Keratinocyte (primary cell): ENCODE measurements at regions not wholly inside any gene's neighbourhood (a gene's known extent, or its start where the extent isn't known, plus 50 kb on each side); places are given as distances from the start of the nearest gene placed in this dataset.

ENCODE experiments used
- DNase-seq: peaks from one replicate; pipeline ENCODE4 v3.0.0-alpha.2; 2011; ENCODE audit warnings: low read depth, missing footprints, low spot score
- FAIRE-seq: peaks from 2 replicates; lab custom pipeline; 2011; peaks lifted over from hg19 to GRCh38; lab: Jason Lieb, UNC
- H2AFZ ChIP-seq: 2 replicates; pipeline ENCODE4 v1.6.0; 2012; ENCODE audit warnings: low read length, control low read depth, inconsistent platforms; ENCODE audit not compliant: control insufficient read depth
- H3K27ac ChIP-seq: 2 replicates; pipeline ENCODE4 v1.5.1; 2011; ENCODE audit warnings: low read length; ENCODE audit not compliant: control insufficient read depth, insufficient read depth
- H3K27me3 ChIP-seq: 3 replicates; pipeline ENCODE4 v1.6.0; 2011; ENCODE audit warnings: low read length; ENCODE audit not compliant: control insufficient read depth, insufficient read depth; ENCODE audit errors: extremely low read depth
- H3K36me3 ChIP-seq, 2 experiments: 2 replicates in 1 of 2; 3 replicates in 1 of 2; pipeline ENCODE4 v1.5.1; 2011; ENCODE audit warnings: low read length in 2 of 2, mild to moderate bottlenecking in 1 of 2; ENCODE audit not compliant: control insufficient read depth in 2 of 2, insufficient read depth in 2 of 2; ENCODE audit errors: extremely low read depth in 1 of 2
- H3K4me1 ChIP-seq: 3 replicates; pipeline ENCODE4 v1.5.1; 2011; ENCODE audit warnings: low read length; ENCODE audit not compliant: control insufficient read depth, insufficient read depth; ENCODE audit errors: extremely low read depth
- H3K4me2 ChIP-seq: 3 replicates; pipeline ENCODE4 v1.6.0; 2011; ENCODE audit warnings: low read depth, low read length; ENCODE audit not compliant: control insufficient read depth, insufficient read depth; ENCODE audit errors: extremely low read depth
- H3K4me3 ChIP-seq, 3 experiments: fragments of 200-600 bp in 1 of 3; sonication (generic) in 1 of 3; 2 replicates in 2 of 3; 3 replicates in 1 of 3; pipeline ENCODE4 v1.5.1; 2011 to 2016; ENCODE audit warnings: low read length in 3 of 3, mild to moderate bottlenecking in 3 of 3, control low read depth in 2 of 3, inconsistent platforms in 1 of 3, low read depth in 1 of 3, mixed read lengths in 1 of 3, mixed run types in 1 of 3, moderate library complexity in 1 of 3; ENCODE audit not compliant: control insufficient read depth in 2 of 3, insufficient read depth in 2 of 3; ENCODE audit errors: extremely low read depth in 1 of 3
- H3K79me2 ChIP-seq: 2 replicates; pipeline ENCODE4 v1.6.0; 2012; ENCODE audit warnings: low read length; ENCODE audit not compliant: control insufficient read depth, insufficient read depth
- H3K9ac ChIP-seq: 3 replicates; pipeline ENCODE4 v1.6.0; 2011; ENCODE audit warnings: low read length; ENCODE audit not compliant: control insufficient read depth, insufficient read depth; ENCODE audit errors: extremely low read depth
- H3K9me1 ChIP-seq: 3 replicates; pipeline ENCODE4 v1.6.0; 2011; ENCODE audit warnings: low read length; ENCODE audit not compliant: control insufficient read depth, insufficient read depth; ENCODE audit errors: extremely low read depth
- H3K9me3 ChIP-seq: 2 replicates; pipeline ENCODE4 v1.5.1; 2012; ENCODE audit warnings: low read depth, low read length; ENCODE audit not compliant: control insufficient read depth
- H4K20me1 ChIP-seq: 3 replicates; pipeline ENCODE4 v1.6.0; 2011; ENCODE audit warnings: low read length; ENCODE audit not compliant: control insufficient read depth, insufficient read depth; ENCODE audit errors: extremely low read depth
- EZH2 ChIP-seq: IDR thresholded peaks from one replicate; pipeline ENCODE4 v1.6.1; 2012; ENCODE audit warnings: inconsistent platforms, mild to moderate bottlenecking, low read length, moderate library complexity
- dilution Hi-C: fragments of 300-500 bp; cut with MboI; formaldehyde crosslinking; loops from one replicate; pipeline ENCODE4 v1.7.0; 2020; ENCODE audit warnings: low sequenced_read_pairs; ENCODE audit not compliant: extremely low pct_ligation_motif_present
- TF ChIP-seq, protein P1 (sequence below), 3 experiments: IDR thresholded peaks in 1 of 3; conservative IDR thresholded peaks in 1 of 3; optimal IDR thresholded peaks in 1 of 3; 2 replicates in 2 of 3; 3 replicates in 1 of 3; pipeline versions ENCODE3 to v1.5.1; 2011; ENCODE audit warnings: low read length in 3 of 3, mild to moderate bottlenecking in 3 of 3, moderate library complexity in 2 of 3, control low read depth in 1 of 3, inconsistent platforms in 1 of 3; ENCODE audit not compliant: insufficient read depth in 2 of 3; ENCODE audit errors: extremely low read depth in 1 of 3

DNA sequence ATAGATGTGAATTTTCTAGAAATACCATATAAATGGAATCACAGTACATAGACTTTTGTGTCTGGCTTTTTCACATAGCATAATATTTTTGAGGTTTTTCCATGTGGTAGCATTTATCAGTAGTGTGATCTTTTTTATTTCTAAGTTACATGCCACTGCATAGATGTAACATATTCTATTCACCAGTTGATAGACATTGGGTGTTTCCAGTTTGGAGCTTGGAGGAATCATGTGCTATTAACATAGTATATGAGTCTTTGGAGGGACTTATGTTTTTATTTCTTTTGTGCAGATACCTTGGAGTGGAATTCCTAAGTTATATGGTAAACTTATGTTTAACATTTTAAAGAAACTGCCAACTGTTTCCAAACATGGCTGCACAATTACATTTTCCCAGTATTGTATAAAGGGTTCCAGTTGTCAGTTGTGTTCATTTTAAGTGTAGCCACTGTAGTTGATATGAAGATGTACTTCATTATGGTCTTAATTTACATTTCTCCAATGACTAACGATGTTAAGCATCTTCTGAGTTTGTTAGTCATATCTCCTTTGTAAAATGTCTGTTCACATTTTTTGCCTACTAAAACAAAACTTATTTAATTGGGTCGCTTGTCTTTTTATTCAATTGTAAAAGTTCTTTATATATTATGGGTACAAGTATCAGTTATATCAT is 145.7 kb upstream of the TRPC6 start:
- Histone ChIP-seq H3K4me1 (no peaks in the 10 kb centered on the region), H2AFZ (no peak overlapping the region), H3K27ac (no peak overlapping the region), H3K9ac (no peak overlapping the region), H3K9me3 (no peaks in the 10 kb centered on the region), H3K9me1 (no peaks in the 10 kb centered on the region), H4K20me1 (no peaks in the 10 kb centered on the region), H3K4me2 (no peak overlapping the region), H3K36me3 (no peaks in the 10 kb centered on the region), H3K4me3 (no peak overlapping the region), H3K27me3 (no peaks in the 10 kb centered on the region), H3K79me2 (no peaks in the 10 kb centered on the region)
- dilution Hi-C loops, result no loop called here
- TF ChIP-seq EZH2, result no peak
- TF ChIP-seq, protein P1, sequence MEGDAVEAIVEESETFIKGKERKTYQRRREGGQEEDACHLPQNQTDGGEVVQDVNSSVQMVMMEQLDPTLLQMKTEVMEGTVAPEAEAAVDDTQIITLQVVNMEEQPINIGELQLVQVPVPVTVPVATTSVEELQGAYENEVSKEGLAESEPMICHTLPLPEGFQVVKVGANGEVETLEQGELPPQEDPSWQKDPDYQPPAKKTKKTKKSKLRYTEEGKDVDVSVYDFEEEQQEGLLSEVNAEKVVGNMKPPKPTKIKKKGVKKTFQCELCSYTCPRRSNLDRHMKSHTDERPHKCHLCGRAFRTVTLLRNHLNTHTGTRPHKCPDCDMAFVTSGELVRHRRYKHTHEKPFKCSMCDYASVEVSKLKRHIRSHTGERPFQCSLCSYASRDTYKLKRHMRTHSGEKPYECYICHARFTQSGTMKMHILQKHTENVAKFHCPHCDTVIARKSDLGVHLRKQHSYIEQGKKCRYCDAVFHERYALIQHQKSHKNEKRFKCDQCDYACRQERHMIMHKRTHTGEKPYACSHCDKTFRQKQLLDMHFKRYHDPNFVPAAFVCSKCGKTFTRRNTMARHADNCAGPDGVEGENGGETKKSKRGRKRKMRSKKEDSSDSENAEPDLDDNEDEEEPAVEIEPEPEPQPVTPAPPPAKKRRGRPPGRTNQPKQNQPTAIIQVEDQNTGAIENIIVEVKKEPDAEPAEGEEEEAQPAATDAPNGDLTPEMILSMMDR (optimal IDR thresholded peaks at IDR 0.05 in 1 of 3, IDR thresholded peaks at IDR 0.05 in 1 of 3, conservative IDR thresholded peaks at IDR 0.05 in 1 of 3; ENCODE audit: extremely low read depth in 1 of 3, insufficient read depth in 2 of 3, low read length in 3 of 3), result no peak
- no peak for DNase-seq
- FAIRE-seq, result no peak

DNA sequence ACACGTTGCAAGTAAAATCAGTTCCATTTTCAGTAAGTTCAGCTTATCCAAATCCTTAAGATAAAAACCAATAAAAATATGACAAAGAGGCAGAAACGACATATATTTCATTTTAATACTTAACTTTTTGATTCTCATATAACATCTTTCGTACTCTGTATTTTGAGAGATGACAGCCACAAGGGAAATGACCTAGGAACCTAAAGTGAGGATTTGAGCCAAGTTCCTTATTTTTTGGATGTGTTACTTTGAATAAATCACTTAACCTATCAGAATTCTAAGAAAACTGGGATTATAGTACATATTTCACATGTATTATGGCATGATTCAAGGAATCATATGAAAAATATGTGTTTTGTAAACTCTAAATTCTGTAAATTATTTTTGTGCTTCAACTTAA is 143.6 kb upstream of the TRPC6 start:
- Histone ChIP-seq H3K9me3 (no peaks in the 10 kb centered on the region), H3K27me3 (no peaks in the 10 kb centered on the region), H3K9me1 (no peaks in the 10 kb centered on the region), H3K79me2 (no peaks in the 10 kb centered on the region), H3K4me3 (no peak overlapping the region), H3K4me1 (no peaks in the 10 kb centered on the region), H3K36me3 (no peaks in the 10 kb centered on the region), H3K4me2 (no peak overlapping the region), H4K20me1 (no peaks in the 10 kb centered on the region), H3K9ac (no peak overlapping the region), H3K27ac (no peak overlapping the region), H2AFZ (no peak overlapping the region)
- FAIRE-seq (no peak), DNase-seq (no peak)
- TF ChIP-seq EZH2, result no peak
- TF ChIP-seq, protein P1 (optimal IDR thresholded peaks at IDR 0.05 in 1 of 3, IDR thresholded peaks at IDR 0.05 in 1 of 3, conservative IDR thresholded peaks at IDR 0.05 in 1 of 3; ENCODE audit: extremely low read depth in 1 of 3, insufficient read depth in 2 of 3, low read length in 3 of 3), result no peak
- dilution Hi-C loops, result no loop called here
